GM10266 (cell line): ENCODE measurements at regions not wholly inside any gene's neighbourhood (a gene's known extent, or its start where the extent isn't known, plus 50 kb on each side); places are given as distances from the start of the nearest gene placed in this dataset.

ENCODE experiments used
- DNase-seq: peaks from one replicate; pipeline ENCODE4 v3.0.0; 2012; ENCODE audit errors: extremely low spot score
- CTCF ChIP-seq: IDR thresholded peaks from 2 replicates; pipeline ENCODE4 v1.5.1; 2012; ENCODE audit warnings: mild to moderate bottlenecking, low read depth; ENCODE audit not compliant: control insufficient read depth, insufficient read depth; ENCODE audit errors: missing control alignments

- no peak for DNase-seq
- TF ChIP-seq CTCF, result no peak
These were observed 159.8 kb downstream of the SETD4 start for GRCh38 chr21:35900539-35900938.

- no peak for TF ChIP-seq CTCF
These were observed 164.3 kb downstream of the SETD4 start for GRCh38 chr21:35896060-35896459.

GRCh38 chr21:35895598-35895997 lies 164.7 kb downstream of the SETD4 start:
- TF ChIP-seq CTCF, result no peak
- DNase-seq, result peak; percentile 26

More at GRCh38 chr21:35896060-35896459, 164.3 kb downstream of the SETD4 start:
- DNase-seq, result peak; percentile 70

GRCh38 chr21:35893156-35893555 lies 167.2 kb downstream of the SETD4 start:
- no peak for TF ChIP-seq CTCF
- no peak for DNase-seq

GRCh38 chr21:35886887-35887286 lies 173.4 kb downstream of the SETD4 start:
- DNase-seq, result no peak
- no peak for TF ChIP-seq CTCF

GRCh38 chr21:35885942-35886541 lies 174.3 kb downstream of the SETD4 start:
- no peak for TF ChIP-seq CTCF
- DNase-seq, result no peak

- no peak for DNase-seq
- no peak for TF ChIP-seq CTCF
These were observed 177.5 kb downstream of the SETD4 start for GRCh38 chr21:35882791-35883240.
